Sigmoid colon (tissue), 4 donors: ENCODE measurements at regions not wholly inside any gene's neighbourhood (a gene's known extent, or its start where the extent isn't known, plus 50 kb on each side); places are given as distances from the start of the nearest gene placed in this dataset.

ENCODE experiments used
- CTCF ChIP-seq, 4 experiments: fragments of 450-650 bp in 3 of 4; fragments of 200-600 bp in 1 of 4; IDR thresholded peaks; one replicate each; pipeline ENCODE4 v1.5.1; 2016 to 2019; ENCODE audit warnings: antibody characterized with exemption in 4 of 4, mild to moderate bottlenecking in 3 of 4, moderate library complexity in 2 of 4
- EP300 ChIP-seq, 4 donors: sonication (generic); formaldehyde crosslinking; IDR thresholded peaks; one replicate each; pipeline ENCODE4 v1.6.1; 2017; ENCODE audit warnings: antibody characterized with exemption in 4 of 4
- POLR2A ChIP-seq, 2 donors: fragments of 450-650 bp; IDR thresholded peaks; one replicate each; pipeline ENCODE4 v1.6.1; 2016; ENCODE audit warnings: antibody characterized with exemption in 2 of 2, mild to moderate bottlenecking in 2 of 2, moderate library complexity in 2 of 2

- TF ChIP-seq CTCF (IDR thresholded peaks at IDR 0.05) (no peak), POLR2A (IDR thresholded peaks at IDR 0.05) (no peak), EP300 (IDR thresholded peaks at IDR 0.05) (no peak)
Observed at GRCh38 chr2:11094021-11094810, 61.1 kb upstream of the SLC66A3 start.
